Spleen (tissue), 11 donors: ENCODE measurements at regions not wholly inside any gene's neighbourhood (a gene's known extent, or its start where the extent isn't known, plus 50 kb on each side); places are given as distances from the start of the nearest gene placed in this dataset.

Experiments used
- DNase-seq: peaks from one replicate; pipeline ENCODE4 v3.0.0-alpha.2; 2020
- H3K27ac ChIP-seq, 8 donors: fragments of 200-600 bp; sonication (generic) in 7 of 8; 1 replicate in 4 of 8; 2 replicates in 4 of 8; pipeline versions ENCODE4 v1.5.0 to v1.8.0; 2016 to 2021; ENCODE audit warnings: inconsistent platforms in 4 of 8, mild to moderate bottlenecking in 4 of 8, moderate library complexity in 1 of 8
- H3K27me3 ChIP-seq, 7 donors: fragments of 200-600 bp; sonication (generic) in 6 of 7; replicated peaks in 1 of 7; 1 replicate in 4 of 7; 2 replicates in 3 of 7; pipeline versions ENCODE4 v1.5.0 to v1.8.0; 2016 to 2021; ENCODE audit warnings: inconsistent platforms in 3 of 7, mild to moderate bottlenecking in 1 of 7
- H3K36me3 ChIP-seq, 6 donors: fragments of 200-600 bp; sonication (generic) in 5 of 6; 1 replicate in 4 of 6; 2 replicates in 2 of 6; pipeline versions ENCODE4 v1.5.0 to v1.8.0; 2016 to 2021; ENCODE audit warnings: inconsistent platforms in 2 of 6
- H3K4me1 ChIP-seq, 6 donors: fragments of 200-600 bp; sonication (generic) in 5 of 6; 1 replicate in 3 of 6; 2 replicates in 3 of 6; pipeline versions ENCODE4 v1.5.0 to v1.8.0; 2016 to 2021; ENCODE audit warnings: inconsistent platforms in 3 of 6
- H3K4me3 ChIP-seq, 8 donors: fragments of 200-600 bp; sonication (generic) in 7 of 8; 1 replicate in 4 of 8; 2 replicates in 4 of 8; pipeline versions ENCODE4 v1.5.0 to v1.8.0; 2016 to 2021; ENCODE audit warnings: inconsistent platforms in 4 of 8, mild to moderate bottlenecking in 4 of 8, moderate library complexity in 2 of 8
- H3K9me3 ChIP-seq, 8 donors: fragments of 200-600 bp; sonication (generic) in 7 of 8; 1 replicate in 4 of 8; 2 replicates in 4 of 8; pipeline versions ENCODE4 v1.5.0 to v1.8.0; 2016 to 2021; ENCODE audit warnings: inconsistent platforms in 4 of 8
- POLR2A ChIP-seq, 3 donors: fragments of 450-650 bp; IDR thresholded peaks; one replicate each; pipeline ENCODE4 v1.5.1; 2017; ENCODE audit warnings: antibody characterized with exemption in 3 of 3, mild to moderate bottlenecking in 1 of 3
- POLR2AphosphoS5 ChIP-seq, 3 donors: sonication (generic); formaldehyde crosslinking; IDR thresholded peaks; one replicate each; pipeline ENCODE4 v1.5.1; 2017; ENCODE audit warnings: antibody characterized with exemption in 3 of 3
- WGBS, 5 donors: extraction: QIAGEN DNeasy Blood & Tissue Kit in 3 of 5; methylation state at CpG; one replicate each; pipeline versions ENCODE4 v1.1.5 to v1.1.7; 2013 to 2018; 5-methylcytosine and 5-hydroxymethylcytosine counted together
- intact Hi-C: fragments of 100-400 bp; cut with DNase I; formaldehyde crosslinking; loops from one replicate; pipeline ENCODE4 v1.15.0; 2023; ENCODE audit warnings: low total_unique reads
- TF ChIP-seq, protein P1 (sequence below), 11 experiments: fragments of 200-600 bp in 7 of 11; fragments of 450-650 bp in 4 of 11; sonication (generic) in 4 of 11; IDR thresholded peaks in 8 of 11; conservative IDR thresholded peaks in 3 of 11; 1 replicate in 7 of 11; 2 replicates in 4 of 11; pipeline versions ENCODE4 v1.4.0 to v1.8.0; 2016 to 2021; ENCODE audit warnings: antibody characterized with exemption in 11 of 11, inconsistent platforms in 4 of 11, mild to moderate bottlenecking in 1 of 11
- donor health status: healthy with polysubstance abuse.
- donor health status: DM: no; HTN: no; CAD: no; lungs with moderate emphysema.
- donor health status: DM: no; HTN: no; CAD: no.
- donor health status: Bipolar disorder and iron deficiency.
- donor health status: healthy.
- donor health status: DM: no; HTN: no; CAD: no.
- donor health status: DM: yes; HTN: yes; CAD: no.

DNA sequence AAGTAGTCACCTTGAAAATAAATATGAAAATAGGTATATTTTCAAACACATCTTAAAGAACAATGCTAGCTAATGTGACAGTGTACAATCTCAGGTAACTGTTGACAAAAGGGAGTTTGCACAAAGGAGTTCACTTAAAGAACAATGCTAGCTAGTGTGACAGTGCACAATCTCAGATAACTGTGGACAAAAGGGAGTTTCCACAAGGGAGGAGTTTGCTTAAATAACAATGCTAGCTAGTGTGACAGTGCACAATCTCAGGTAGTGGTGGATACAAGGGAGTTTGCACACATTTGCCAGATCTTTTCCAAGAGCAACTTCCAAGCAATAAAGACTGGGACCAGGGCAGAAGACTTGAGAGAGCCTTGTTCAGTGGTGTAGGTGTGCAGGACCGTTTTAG, 442.9 kb upstream of the FTMT start:
- WGBS, 5 donors, result 46 to 81% (median 61%) methylated on average over 1 of the region's 1 CpG
- DNase-seq, result no peak
- intact Hi-C loops, result no loop called here

GRCh38 chr5:121415270-121415669, 436.4 kb upstream of the FTMT start:
- WGBS, 5 donors, result 59 to 88% (median 78%) methylated on average over 1 of the region's 1 CpG
- TF ChIP-seq POLR2A (IDR thresholded peaks at IDR 0.05), result no peak
- TF ChIP-seq, protein P1, sequence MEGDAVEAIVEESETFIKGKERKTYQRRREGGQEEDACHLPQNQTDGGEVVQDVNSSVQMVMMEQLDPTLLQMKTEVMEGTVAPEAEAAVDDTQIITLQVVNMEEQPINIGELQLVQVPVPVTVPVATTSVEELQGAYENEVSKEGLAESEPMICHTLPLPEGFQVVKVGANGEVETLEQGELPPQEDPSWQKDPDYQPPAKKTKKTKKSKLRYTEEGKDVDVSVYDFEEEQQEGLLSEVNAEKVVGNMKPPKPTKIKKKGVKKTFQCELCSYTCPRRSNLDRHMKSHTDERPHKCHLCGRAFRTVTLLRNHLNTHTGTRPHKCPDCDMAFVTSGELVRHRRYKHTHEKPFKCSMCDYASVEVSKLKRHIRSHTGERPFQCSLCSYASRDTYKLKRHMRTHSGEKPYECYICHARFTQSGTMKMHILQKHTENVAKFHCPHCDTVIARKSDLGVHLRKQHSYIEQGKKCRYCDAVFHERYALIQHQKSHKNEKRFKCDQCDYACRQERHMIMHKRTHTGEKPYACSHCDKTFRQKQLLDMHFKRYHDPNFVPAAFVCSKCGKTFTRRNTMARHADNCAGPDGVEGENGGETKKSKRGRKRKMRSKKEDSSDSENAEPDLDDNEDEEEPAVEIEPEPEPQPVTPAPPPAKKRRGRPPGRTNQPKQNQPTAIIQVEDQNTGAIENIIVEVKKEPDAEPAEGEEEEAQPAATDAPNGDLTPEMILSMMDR (IDR thresholded peaks at IDR 0.05 in 8 of 11, conservative IDR thresholded peaks at IDR 0.05 in 3 of 11), result no peak
- TF ChIP-seq POLR2AphosphoS5 (IDR thresholded peaks at IDR 0.05), result no peak
- DNase-seq, result no peak
- intact Hi-C loops, result no loop called here
- Histone ChIP-seq H3K9me3 (peaks cover 0 to 7% (median 0%) of the 10 kb centered on the region in 8 donors), H3K27ac (no peak overlapping the region), H3K4me3 (no peak overlapping the region), H3K4me1 (no peaks in the 10 kb centered on the region), H3K36me3 (no peaks in the 10 kb centered on the region), H3K27me3 (no peaks in the 10 kb centered on the region)

More for the DNA sequence above, 442.9 kb upstream of the FTMT start:
- Histone ChIP-seq H3K27me3 (no peaks in the 10 kb centered on the region), H3K27ac (no peak overlapping the region), H3K36me3 (no peaks in the 10 kb centered on the region), H3K4me1 (no peaks in the 10 kb centered on the region), H3K9me3 (peaks cover 0 to 9% (median 0%) of the 10 kb centered on the region in 8 donors), H3K4me3 (no peak overlapping the region)
- no peak for TF ChIP-seq POLR2A (IDR thresholded peaks at IDR 0.05)
- no peak for TF ChIP-seq POLR2AphosphoS5 (IDR thresholded peaks at IDR 0.05)
- TF ChIP-seq, protein P1 (IDR thresholded peaks at IDR 0.05 in 8 of 11, conservative IDR thresholded peaks at IDR 0.05 in 3 of 11), result no peak

- Histone ChIP-seq H3K9me3 (peaks cover 0 to 13% (median 0%) of the 10 kb centered on the region in 8 donors), H3K4me3 (no peak overlapping the region), H3K4me1 (no peaks in the 10 kb centered on the region), H3K27me3 (no peaks in the 10 kb centered on the region), H3K36me3 (no peaks in the 10 kb centered on the region), H3K27ac (no peak overlapping the region)
- WGBS, 5 donors, result 71 to 80% (median 77%) methylated on average over 3 of the region's 3 CpGs
- no peak for TF ChIP-seq POLR2A (IDR thresholded peaks at IDR 0.05)
- no peak for TF ChIP-seq POLR2AphosphoS5 (IDR thresholded peaks at IDR 0.05)
- TF ChIP-seq, protein P1 (IDR thresholded peaks at IDR 0.05 in 8 of 11, conservative IDR thresholded peaks at IDR 0.05 in 3 of 11), result no peak
- intact Hi-C loops, result no loop called here
- DNase-seq, result no peak
These were observed 430.0 kb upstream of the FTMT start for GRCh38 chr5:121421646-121422045.

DNA sequence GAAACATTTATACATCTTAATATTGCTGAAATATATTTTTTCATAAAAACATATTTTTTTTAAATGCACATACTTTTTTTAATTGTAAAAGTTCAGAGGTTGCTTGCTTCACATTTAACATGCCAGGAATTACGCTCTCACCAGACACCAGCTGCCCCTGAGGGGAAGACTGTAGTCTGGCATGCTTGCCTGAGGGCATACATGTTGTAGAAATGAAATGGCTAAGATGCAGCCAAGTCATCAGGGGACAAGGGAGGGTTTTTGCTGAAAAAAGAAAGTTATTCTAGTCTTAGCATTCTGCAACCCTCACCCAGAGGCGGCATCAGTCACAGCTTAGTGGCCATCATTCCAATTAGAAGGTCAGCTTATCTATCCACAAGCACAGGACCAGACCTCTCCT, 426.7 kb upstream of the FTMT start:
- Histone ChIP-seq H3K36me3 (no peaks in the 10 kb centered on the region), H3K9me3 (peaks cover 0 to 8% (median 6%) of the 10 kb centered on the region in 8 donors), H3K4me3 (no peak overlapping the region), H3K4me1 (no peaks in the 10 kb centered on the region), H3K27ac (no peak overlapping the region), H3K27me3 (no peaks in the 10 kb centered on the region)
- TF ChIP-seq POLR2AphosphoS5 (IDR thresholded peaks at IDR 0.05) (no peak), POLR2A (IDR thresholded peaks at IDR 0.05) (no peak)
- TF ChIP-seq, protein P1 (IDR thresholded peaks at IDR 0.05 in 8 of 11, conservative IDR thresholded peaks at IDR 0.05 in 3 of 11), result no peak
- intact Hi-C loops, result no loop called here
- 65 to 81% (median 80%) methylated on average over 2 of the region's 2 CpGs for WGBS, 5 donors
- no peak for DNase-seq
